ENCODE measurements at regions not wholly inside any gene's neighbourhood (a gene's known extent, or its start where the extent isn't known, plus 50 kb on each side); places are given as distances from the start of the nearest gene placed in this dataset.

DNA sequence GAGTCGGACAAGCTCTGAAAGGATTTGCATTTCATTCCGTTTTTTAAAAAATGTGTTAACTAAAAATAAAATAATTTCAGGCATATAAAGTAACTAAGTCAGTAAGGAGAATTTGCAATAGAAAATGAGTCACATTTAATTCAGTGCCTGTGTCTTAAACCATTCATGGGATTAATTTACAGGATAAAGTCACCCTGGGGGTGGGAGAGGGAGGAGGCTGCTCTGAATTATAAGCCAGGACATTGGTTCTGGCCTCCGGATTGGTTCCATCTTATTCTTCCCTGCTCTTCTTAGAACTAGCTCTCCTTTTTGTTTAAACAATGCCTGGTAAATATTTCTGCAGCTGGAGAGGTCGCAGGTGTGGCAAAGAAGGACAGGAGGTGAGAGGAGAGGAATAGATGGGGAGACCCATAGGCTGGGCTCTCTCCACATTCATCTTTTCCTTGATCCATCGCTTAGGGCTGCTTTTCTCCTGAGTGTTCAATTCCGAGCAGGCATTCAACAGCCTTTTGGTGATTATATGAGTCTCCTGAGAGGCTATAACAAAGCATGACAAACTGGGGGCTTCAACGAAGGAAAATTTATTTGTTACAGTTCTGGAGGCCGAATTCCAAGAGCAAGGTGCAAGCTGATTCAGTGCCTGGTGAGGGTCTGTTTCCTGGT is 319.2 kb downstream of the PHKB start:
- Histone ChIP-seq H3K4me1 (no peaks in the 10 kb centered on the region), H3K27me3 (no peaks in the 10 kb centered on the region), H3K36me3 (no peaks in the 10 kb centered on the region), H3K9me3 (no peaks in the 10 kb centered on the region), H3K27ac (no peak overlapping the region), H3K4me3 (no peak overlapping the region), H3K9ac (ENCODE audit: low read depth in 2 of 2, low read length in 2 of 2) (no peak overlapping the region)
- no peak for DNase-seq
- TF ChIP-seq, protein P1, sequence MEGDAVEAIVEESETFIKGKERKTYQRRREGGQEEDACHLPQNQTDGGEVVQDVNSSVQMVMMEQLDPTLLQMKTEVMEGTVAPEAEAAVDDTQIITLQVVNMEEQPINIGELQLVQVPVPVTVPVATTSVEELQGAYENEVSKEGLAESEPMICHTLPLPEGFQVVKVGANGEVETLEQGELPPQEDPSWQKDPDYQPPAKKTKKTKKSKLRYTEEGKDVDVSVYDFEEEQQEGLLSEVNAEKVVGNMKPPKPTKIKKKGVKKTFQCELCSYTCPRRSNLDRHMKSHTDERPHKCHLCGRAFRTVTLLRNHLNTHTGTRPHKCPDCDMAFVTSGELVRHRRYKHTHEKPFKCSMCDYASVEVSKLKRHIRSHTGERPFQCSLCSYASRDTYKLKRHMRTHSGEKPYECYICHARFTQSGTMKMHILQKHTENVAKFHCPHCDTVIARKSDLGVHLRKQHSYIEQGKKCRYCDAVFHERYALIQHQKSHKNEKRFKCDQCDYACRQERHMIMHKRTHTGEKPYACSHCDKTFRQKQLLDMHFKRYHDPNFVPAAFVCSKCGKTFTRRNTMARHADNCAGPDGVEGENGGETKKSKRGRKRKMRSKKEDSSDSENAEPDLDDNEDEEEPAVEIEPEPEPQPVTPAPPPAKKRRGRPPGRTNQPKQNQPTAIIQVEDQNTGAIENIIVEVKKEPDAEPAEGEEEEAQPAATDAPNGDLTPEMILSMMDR (IDR thresholded peaks at IDR 0.05), result no peak
- intact Hi-C loops (cut with DNase I), result no loop called here

DNA sequence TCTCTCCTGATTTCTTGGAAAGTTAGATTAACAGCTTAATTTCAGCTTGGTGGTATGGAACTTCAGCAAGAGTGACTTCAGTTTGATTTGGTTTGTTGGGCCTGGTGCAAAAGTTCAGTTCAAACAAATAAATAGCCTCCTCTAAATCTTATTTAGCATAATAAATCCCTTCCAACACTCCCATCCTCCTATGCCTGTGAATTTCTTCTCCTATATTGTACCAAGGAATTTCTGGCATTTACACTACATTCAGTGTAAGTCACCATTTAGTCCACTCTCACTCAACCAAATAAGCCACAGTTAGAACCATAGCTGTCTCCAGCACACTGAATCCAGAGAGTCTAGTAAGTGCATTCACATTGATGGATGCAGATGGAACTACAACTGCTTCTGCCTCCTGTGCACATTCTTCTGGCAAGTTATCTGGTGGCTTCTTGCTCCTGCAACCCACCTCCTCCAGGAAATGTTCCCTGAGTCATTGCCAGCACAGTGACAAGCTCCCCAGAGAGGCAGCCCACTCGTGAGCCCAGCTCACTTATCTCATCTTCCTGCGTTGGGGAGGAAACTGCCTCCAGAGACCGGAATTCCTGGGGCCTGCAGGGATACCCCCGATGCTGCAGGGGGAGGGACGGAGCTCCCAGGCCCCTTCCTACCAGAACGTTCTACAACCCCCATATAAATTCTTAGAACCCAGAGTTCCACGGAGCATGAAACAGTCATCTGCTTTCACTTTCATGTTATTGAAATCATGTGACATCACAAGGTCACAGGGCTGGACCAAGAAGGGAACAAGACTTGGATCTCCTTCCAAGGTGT is 318.3 kb downstream of the PHKB start:
- intact Hi-C loops (cut with DNase I), result no loop called here
- Histone ChIP-seq H3K4me1 (no peaks in the 10 kb centered on the region), H3K4me3 (no peak overlapping the region), H3K9me3 (no peaks in the 10 kb centered on the region), H3K27me3 (no peaks in the 10 kb centered on the region), H3K27ac (no peak overlapping the region), H3K36me3 (no peaks in the 10 kb centered on the region), H3K9ac (ENCODE audit: low read depth in 2 of 2, low read length in 2 of 2) (no peak overlapping the region)
- no peak for DNase-seq
- TF ChIP-seq, protein P1 (IDR thresholded peaks at IDR 0.05), result no peak

DNA sequence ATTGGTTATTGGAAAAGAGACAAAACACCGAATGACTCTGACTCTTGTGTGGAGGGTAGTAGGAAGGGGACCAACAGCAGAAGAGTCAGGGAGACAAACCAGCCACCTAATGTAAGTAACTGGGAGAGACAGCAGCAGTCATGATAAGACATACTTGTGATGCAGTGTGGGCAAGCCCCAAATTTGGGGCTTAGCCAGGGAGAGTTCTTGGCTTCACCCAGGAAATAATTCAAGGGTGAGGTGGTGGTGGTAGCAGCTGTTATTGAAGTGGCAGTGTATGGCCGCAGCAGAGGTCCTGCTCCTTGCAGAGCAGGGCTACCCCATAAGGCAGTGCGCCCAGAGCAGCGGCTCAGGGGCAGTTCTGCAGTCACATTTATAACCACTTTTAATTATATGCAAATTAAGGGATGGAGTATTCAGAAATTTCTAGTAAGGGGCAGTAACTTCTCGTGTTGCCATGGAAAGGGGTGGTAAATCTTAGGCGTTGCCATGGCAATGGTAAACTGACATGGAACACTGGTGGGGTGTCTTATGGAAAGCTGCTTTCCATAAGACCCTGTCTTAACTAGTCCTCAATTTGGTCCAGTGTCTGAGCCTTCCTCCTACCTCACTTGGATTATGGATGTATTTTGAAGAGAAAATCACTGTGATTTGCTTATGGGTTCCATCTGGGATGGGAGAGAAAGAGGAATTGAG is 317.1 kb downstream of the PHKB start:
- TF ChIP-seq, protein P1 (IDR thresholded peaks at IDR 0.05), result no peak
- Histone ChIP-seq H3K4me3 (no peak overlapping the region), H3K27me3 (no peaks in the 10 kb centered on the region), H3K4me1 (no peaks in the 10 kb centered on the region), H3K9ac (ENCODE audit: low read depth in 2 of 2, low read length in 2 of 2) (no peak overlapping the region), H3K9me3 (no peaks in the 10 kb centered on the region), H3K27ac (no peak overlapping the region), H3K36me3 (no peaks in the 10 kb centered on the region)
- intact Hi-C loops (cut with DNase I), result no loop called here
- DNase-seq, result no peak

DNA sequence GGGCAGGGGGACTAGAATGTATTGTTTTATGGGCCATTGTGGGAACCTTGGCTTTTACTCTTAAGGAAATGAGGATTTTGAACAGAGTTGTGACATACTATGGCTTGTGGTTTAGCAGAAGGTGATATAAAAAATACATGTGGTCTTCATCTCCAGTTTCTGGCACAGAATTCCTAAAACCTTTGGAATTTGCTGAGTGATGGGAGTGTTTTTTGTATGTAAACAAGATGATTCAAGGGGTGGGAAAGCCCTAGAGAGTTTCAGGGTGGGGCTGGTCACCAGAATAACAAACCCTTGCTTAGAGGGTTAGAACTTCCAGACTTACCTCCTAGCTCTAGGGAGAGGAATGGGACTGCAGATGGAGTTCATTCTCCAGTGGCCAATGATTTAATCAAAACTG is 316.1 kb downstream of the PHKB start:
- H3K9me3 ChIP-seq, result no peaks in the 10 kb centered on the region
- H3K27me3 ChIP-seq, result no peaks in the 10 kb centered on the region
- no peaks in the 10 kb centered on the region for H3K4me1 ChIP-seq
- no peaks in the 10 kb centered on the region for H3K36me3 ChIP-seq
- intact Hi-C loops (cut with DNase I), result no loop called here
- TF ChIP-seq, protein P1 (IDR thresholded peaks at IDR 0.05), result no peak
- no peak overlapping the region for H3K27ac ChIP-seq
- DNase-seq, result no peak
- H3K4me3 ChIP-seq, result no peak overlapping the region
- H3K9ac ChIP-seq (ENCODE audit: low read depth in 2 of 2, low read length in 2 of 2), result no peak overlapping the region

DNA sequence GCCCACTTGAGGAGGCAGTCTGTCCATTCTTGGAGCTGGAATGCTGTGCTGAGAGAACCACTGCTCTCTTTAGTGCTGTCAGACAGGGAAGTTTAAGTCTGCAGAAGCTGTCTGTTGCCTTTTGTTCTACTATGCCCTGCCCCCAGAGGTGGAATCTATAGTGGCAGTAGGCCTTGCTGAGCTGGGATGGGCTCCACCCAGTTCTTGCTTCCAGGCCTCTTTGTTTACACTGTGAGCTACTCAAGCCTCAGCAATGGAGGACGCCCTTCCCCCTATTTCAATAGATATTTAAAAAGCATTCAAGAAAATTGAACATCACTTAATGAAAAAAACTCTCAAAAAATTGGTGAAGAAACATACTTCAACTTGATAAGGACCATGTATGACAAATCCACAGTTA is 313.5 kb downstream of the PHKB start:
- H3K27ac ChIP-seq, result no peak overlapping the region
- no peaks in the 10 kb centered on the region for H3K4me1 ChIP-seq
- peak; percentile 57 for DNase-seq
- no peaks in the 10 kb centered on the region for H3K36me3 ChIP-seq
- no peaks in the 10 kb centered on the region for H3K27me3 ChIP-seq
- intact Hi-C loops (cut with DNase I), result no loop called here
- TF ChIP-seq, protein P1 (IDR thresholded peaks at IDR 0.05), result no peak
- H3K9ac ChIP-seq (ENCODE audit: low read depth in 2 of 2, low read length in 2 of 2), result no peak overlapping the region
- no peak overlapping the region for H3K4me3 ChIP-seq
- H3K9me3 ChIP-seq, result no peaks in the 10 kb centered on the region
